ENCODE measurements at regions not wholly inside any gene's neighbourhood (a gene's known extent, or its start where the extent isn't known, plus 50 kb on each side); places are given as distances from the start of the nearest gene placed in this dataset.
A peak's percentile ranks its signal among the peaks of the same experiment; 100 is the strongest.
"Not testable (repeated sequence)": the region's sequence is repeated elsewhere in the genome, so short reads cannot be mapped to it uniquely, and the experiment has no call there.

DNA sequence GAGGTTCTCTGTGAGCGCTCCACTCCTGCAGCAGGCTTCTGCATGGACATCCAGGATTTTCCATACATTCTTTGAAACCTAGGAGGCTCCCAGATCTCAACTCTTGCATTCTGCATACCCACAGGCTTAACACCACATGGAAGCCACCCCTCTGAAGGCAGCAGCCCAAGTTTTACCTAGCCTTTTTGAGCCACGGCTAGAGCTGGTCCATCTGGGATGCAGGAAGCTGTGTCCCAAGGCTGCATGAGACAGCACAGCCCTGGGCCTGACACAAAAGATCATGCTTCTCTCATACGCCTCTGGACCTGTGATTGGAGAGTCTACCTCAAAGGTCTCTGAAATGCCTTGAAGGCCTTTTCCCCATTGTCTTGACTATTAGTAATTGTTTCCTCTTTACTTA is 53.6 kb upstream of the RPRM start:
- TF ChIP-seq, protein P1, sequence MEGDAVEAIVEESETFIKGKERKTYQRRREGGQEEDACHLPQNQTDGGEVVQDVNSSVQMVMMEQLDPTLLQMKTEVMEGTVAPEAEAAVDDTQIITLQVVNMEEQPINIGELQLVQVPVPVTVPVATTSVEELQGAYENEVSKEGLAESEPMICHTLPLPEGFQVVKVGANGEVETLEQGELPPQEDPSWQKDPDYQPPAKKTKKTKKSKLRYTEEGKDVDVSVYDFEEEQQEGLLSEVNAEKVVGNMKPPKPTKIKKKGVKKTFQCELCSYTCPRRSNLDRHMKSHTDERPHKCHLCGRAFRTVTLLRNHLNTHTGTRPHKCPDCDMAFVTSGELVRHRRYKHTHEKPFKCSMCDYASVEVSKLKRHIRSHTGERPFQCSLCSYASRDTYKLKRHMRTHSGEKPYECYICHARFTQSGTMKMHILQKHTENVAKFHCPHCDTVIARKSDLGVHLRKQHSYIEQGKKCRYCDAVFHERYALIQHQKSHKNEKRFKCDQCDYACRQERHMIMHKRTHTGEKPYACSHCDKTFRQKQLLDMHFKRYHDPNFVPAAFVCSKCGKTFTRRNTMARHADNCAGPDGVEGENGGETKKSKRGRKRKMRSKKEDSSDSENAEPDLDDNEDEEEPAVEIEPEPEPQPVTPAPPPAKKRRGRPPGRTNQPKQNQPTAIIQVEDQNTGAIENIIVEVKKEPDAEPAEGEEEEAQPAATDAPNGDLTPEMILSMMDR (IDR thresholded peaks at IDR 0.05): no peak
- DNase-seq: no peak
- H3K36me3 Mint-ChIP-seq (ENCODE audit: low read depth): peaks cover 9% of the 10 kb centered on the region
- peaks cover 18% of the 10 kb centered on the region for H3K4me1 Mint-ChIP-seq
- no peaks in the 10 kb centered on the region for H3K27me3 Mint-ChIP-seq (ENCODE audit: low read depth, poor library complexity)
- H3K4me3 Mint-ChIP-seq: no peak overlapping the region
- H3K27ac Mint-ChIP-seq: no peak overlapping the region
- H3K9me3 Mint-ChIP-seq: peaks cover 16% of the 10 kb centered on the region

DNA sequence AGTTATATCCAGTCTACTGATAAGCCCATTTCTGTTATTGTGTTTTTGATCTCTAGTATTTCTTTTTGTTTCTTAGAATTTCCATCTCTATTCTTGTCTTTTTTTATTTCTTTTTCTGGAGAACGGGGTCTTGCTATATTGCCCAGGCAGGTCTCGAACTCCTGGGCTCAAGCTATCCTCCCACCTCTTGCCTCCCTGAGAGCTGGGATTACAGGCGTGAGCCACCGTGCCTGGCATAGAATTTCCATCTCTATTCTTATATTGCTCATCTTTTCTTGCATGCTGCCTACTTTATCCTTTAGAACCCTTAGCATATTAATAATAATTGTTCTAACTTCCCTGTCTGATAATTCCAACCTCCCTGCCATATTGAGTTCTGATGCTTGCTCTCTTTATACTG is 55.2 kb upstream of the RPRM start:
- Mint-ChIP-seq H3K4me1 (peaks cover 18% of the 10 kb centered on the region), H3K36me3 (ENCODE audit: low read depth) (peaks cover 11% of the 10 kb centered on the region), H3K9me3 (peaks cover 20% of the 10 kb centered on the region)
- H3K4me3 Mint-ChIP-seq; H3K27ac Mint-ChIP-seq; H3K27me3 Mint-ChIP-seq (ENCODE audit: low read depth, poor library complexity); DNase-seq: not testable (repeated sequence)

DNA sequence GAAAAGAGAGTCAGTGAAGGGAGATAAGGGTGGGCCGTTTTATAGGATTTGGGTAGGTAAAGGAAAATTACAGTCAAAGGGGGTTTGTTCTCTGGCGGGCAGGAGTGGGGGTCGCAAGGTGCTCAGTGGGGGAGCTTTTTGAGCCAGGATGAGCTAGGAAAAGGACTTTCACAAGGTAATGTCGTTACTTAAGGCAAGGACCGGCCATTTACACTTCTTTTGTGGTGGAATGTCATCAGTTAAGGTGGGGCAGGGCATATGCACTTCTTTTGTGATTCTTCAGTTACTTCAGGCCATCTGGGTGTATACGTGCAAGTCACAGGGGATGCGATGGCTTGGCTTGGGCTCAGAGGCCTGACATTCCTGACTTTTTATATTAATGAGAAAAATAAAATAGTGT is 56.0 kb upstream of the RPRM start:
- not testable (repeated sequence) for H3K27me3 Mint-ChIP-seq (ENCODE audit: low read depth, poor library complexity)

DNA sequence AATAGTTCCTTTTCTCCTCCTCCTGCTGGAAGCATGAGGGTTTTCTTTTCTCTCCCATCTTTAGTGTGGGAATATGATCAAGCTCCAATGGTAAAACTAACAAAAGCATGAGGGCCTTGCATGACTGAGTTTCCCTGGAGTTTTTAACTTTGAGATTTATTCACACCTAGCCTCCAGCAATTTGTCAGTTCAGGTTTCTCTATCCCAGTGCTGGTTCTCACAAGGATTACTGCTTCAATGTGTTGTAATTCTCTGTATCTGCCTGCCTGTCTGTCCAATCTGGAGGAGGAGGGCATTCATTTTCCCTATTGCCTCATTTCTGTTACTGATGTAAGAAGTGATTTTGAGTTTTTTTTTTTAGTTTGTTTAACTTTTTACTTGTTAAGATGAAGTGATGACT is 57.6 kb upstream of the RPRM start:
- H3K9me3 Mint-ChIP-seq: peaks cover 18% of the 10 kb centered on the region
- TF ChIP-seq, protein P1 (IDR thresholded peaks at IDR 0.05): no peak
- H3K27me3 Mint-ChIP-seq (ENCODE audit: low read depth, poor library complexity): no peaks in the 10 kb centered on the region
- H3K4me3 Mint-ChIP-seq: no peak overlapping the region
- peaks cover 18% of the 10 kb centered on the region for H3K4me1 Mint-ChIP-seq
- H3K27ac Mint-ChIP-seq: peak overlapping the region; percentile 93
- DNase-seq: no peak
- peaks cover 10% of the 10 kb centered on the region for H3K36me3 Mint-ChIP-seq (ENCODE audit: low read depth)

More for the DNA sequence above, 56.0 kb upstream of the RPRM start:
- Mint-ChIP-seq H3K4me1 (peaks cover 18% of the 10 kb centered on the region), H3K9me3 (peaks cover 13% of the 10 kb centered on the region), H3K27ac (peak overlapping the region; percentile 49)
- DNase-seq; H3K4me3 Mint-ChIP-seq; H3K36me3 Mint-ChIP-seq (ENCODE audit: low read depth): not testable (repeated sequence)

DNA sequence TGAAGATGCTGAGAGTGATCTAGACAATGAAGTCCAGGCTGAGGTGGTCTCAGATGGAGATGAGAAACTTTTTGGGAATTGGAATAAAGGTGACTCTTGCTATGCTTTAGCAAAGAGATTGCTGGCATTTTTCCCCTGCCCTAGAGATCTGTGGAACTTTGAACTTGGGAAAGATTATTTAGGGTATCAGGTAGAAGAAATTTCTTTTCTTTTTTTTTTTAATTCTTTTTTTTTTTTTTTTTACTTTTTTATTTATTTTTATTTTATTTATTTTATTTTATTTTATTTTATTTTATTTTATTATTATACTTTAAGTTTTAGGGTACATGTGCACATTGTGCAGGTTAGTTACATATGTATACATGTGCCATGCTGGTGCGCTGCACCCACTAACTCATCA is 59.5 kb upstream of the RPRM start:
- not testable (repeated sequence) for H3K27ac Mint-ChIP-seq; H3K27me3 Mint-ChIP-seq (ENCODE audit: low read depth, poor library complexity); DNase-seq; H3K4me3 Mint-ChIP-seq
- H3K36me3 Mint-ChIP-seq (ENCODE audit: low read depth): peaks cover 11% of the 10 kb centered on the region
- H3K4me1 Mint-ChIP-seq: peaks cover 21% of the 10 kb centered on the region
- peaks cover 21% of the 10 kb centered on the region for H3K9me3 Mint-ChIP-seq

DNA sequence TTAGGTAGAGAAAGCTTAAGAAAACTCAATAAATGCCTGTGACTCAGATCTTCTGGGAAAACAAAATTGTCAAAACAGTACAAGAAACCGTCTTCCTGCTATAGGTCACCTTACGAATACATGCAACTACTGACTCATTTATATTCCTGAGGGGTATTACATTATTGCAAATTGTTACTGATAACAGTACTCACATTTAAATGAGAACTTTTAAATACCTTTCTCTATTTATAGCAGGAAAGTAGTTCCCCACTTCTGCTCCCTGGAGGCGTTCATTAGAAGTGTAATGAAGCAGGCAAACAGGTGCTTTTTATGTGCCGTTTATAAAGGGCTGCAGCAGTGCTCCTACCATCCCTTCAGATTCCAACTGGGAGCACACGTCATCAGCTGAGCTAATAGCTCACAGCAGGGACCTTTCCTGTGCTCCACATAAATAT is 65.1 kb upstream of the RPRM start:
- peaks cover 15% of the 10 kb centered on the region for H3K9me3 Mint-ChIP-seq
- no peak for DNase-seq
- peaks cover 6% of the 10 kb centered on the region for H3K36me3 Mint-ChIP-seq (ENCODE audit: low read depth)
- H3K27me3 Mint-ChIP-seq (ENCODE audit: low read depth, poor library complexity): no peaks in the 10 kb centered on the region
- H3K27ac Mint-ChIP-seq: no peak overlapping the region
- H3K4me3 Mint-ChIP-seq: no peak overlapping the region
- TF ChIP-seq, protein P1 (IDR thresholded peaks at IDR 0.05): no peak
- H3K4me1 Mint-ChIP-seq: peaks cover 5% of the 10 kb centered on the region

DNA sequence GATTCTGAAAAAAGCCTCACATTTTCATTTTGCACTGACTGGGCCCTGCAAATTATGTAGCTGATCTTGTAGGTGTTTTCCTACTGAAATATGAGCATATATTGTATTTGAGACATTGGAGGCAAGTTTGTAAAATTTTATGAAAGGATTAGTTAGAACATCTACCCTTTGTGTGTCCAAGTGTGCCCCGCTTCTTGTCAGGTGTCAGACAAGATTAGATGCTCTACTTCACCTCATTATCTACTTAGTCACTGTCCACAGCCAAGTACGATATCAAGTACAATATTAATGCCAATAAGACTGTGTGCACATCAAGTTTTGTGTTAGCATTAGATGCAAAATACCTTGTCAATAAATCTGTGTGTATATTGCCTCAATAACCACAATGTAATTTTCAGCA is 67.8 kb upstream of the RPRM start:
- Mint-ChIP-seq H3K27ac (no peak overlapping the region), H3K4me3 (no peak overlapping the region)

More for the DNA sequence above, 67.8 kb upstream of the RPRM start:
- TF ChIP-seq, protein P1 (IDR thresholded peaks at IDR 0.05): no peak
- Mint-ChIP-seq H3K4me1 (peaks cover 5% of the 10 kb centered on the region), H3K27me3 (ENCODE audit: low read depth, poor library complexity) (no peaks in the 10 kb centered on the region), H3K9me3 (peaks cover 3% of the 10 kb centered on the region), H3K36me3 (ENCODE audit: low read depth) (no peaks in the 10 kb centered on the region)
- DNase-seq: no peak

Data from nephron progenitor cell (in vitro differentiated cells).